ENCODE measurements at regions not wholly inside any gene's neighbourhood (a gene's known extent, or its start where the extent isn't known, plus 50 kb on each side); places are given as distances from the start of the nearest gene placed in this dataset.

- TF ChIP-seq CTCF (IDR thresholded peaks at IDR 0.05) (no peak), POLR2AphosphoS5 (IDR thresholded peaks at IDR 0.05) (no peak)
Measured at GRCh38 chr14:96736439-96736838, 60.7 kb upstream of the VRK1 start.
